K562 (cell line): ENCODE measurements at regions not wholly inside any gene's neighbourhood (a gene's known extent, or its start where the extent isn't known, plus 50 kb on each side); places are given as distances from the start of the nearest gene placed in this dataset.
A peak's percentile ranks its signal among the peaks of the same experiment; 100 is the strongest.

ENCODE experiments used
- ATAC-seq: fragments of 200-7000 bp; cut with Tn5 transposase; 3 replicates; pipeline ENCODE4 v1.9.1; 2020; ENCODE audit warnings: moderate library complexity
- BruUV-seq: library from RNA; stranded (reverse); fragments of 400-500 nt; replicated peaks from 2 replicates; lab custom pipeline; 2021; lab: Mats Ljungman, UMichigan
- CTCF ChIA-PET: fragments of 300-600 bp; formaldehyde crosslinking; extraction: SDS; loops from one replicate; lab custom pipeline; 2021; ENCODE audit warnings: low intra/inter-chr PET ratio; lab: Yijun Ruan, JAX
- POLR2A ChIA-PET: fragments of 300-600, 350-650 bp; sonication (Branson Sonifier 250); formaldehyde crosslinking; extraction: SDS; loops from one replicate; lab custom pipeline; 2021; ENCODE audit warnings: antibody characterized with exemption, inconsistent platforms; lab: Yijun Ruan, JAX
- DNase-seq, 4 experiments: peaks; one replicate each; pipeline versions ENCODE4 v3.0.0 to v3.0.0-alpha.2; 2011 to 2018; ENCODE audit warnings: low spot score in 3 of 4, mixed read lengths in 3 of 4; ENCODE audit errors: extremely low read depth in 1 of 4
- FAIRE-seq: peaks from 2 replicates; lab custom pipeline; 2011; peaks lifted over from hg19 to GRCh38; lab: Jason Lieb, UNC
- H2AFZ ChIP-seq: 2 replicates; pipeline ENCODE4 v1.6.0; 2011; ENCODE audit warnings: low read depth, low read length, control low read depth, inconsistent platforms
- H3K27ac ChIP-seq: fragments of 200-600 bp; 3 replicates; pipeline ENCODE4 v1.8.0; 2011; ENCODE audit warnings: low read depth, mild to moderate bottlenecking, control low read depth, inconsistent platforms, low read length, moderate library complexity, mixed read lengths; ENCODE audit errors: extremely low read depth
- H3K27me3 ChIP-seq, 2 experiments: fragments of 300-600 bp in 1 of 2; 2 replicates in 1 of 2; 3 replicates in 1 of 2; pipeline versions ENCODE4 v1.6.0 to v1.8.0; 2011; ENCODE audit warnings: inconsistent platforms in 2 of 2, low read length in 2 of 2, mild to moderate bottlenecking in 1 of 2, mixed read lengths in 1 of 2, moderate library complexity in 1 of 2; ENCODE audit not compliant: control insufficient read depth in 2 of 2, insufficient read depth in 2 of 2
- H3K36me3 ChIP-seq: fragments of 300-600 bp; 3 replicates; pipeline ENCODE4 v1.8.0; 2011; ENCODE audit warnings: mild to moderate bottlenecking, low read length, inconsistent platforms; ENCODE audit not compliant: control insufficient read depth, insufficient read depth
- H3K4me1 ChIP-seq, 2 experiments: fragments of 200-600 bp in 1 of 2; replicated peaks in 1 of 2; 2 replicates in 1 of 2; 3 replicates in 1 of 2; pipeline versions ENCODE4 v1.5.1 to v1.8.0; 2011; ENCODE audit warnings: inconsistent platforms in 2 of 2, low read length in 2 of 2, mild to moderate bottlenecking in 1 of 2, mixed read lengths in 1 of 2, moderate library complexity in 1 of 2; ENCODE audit not compliant: control insufficient read depth in 2 of 2, insufficient read depth in 2 of 2
- H3K4me2 ChIP-seq: 2 replicates; pipeline ENCODE4 v1.6.1; 2011; ENCODE audit warnings: low read length, control low read depth, inconsistent platforms, mixed read lengths; ENCODE audit not compliant: insufficient read depth
- H3K4me3 ChIP-seq: fragments of 200-600 bp; sonication (generic), shearing (Covaris generic); 2 replicates; pipeline ENCODE4 v1.5.1; 2016; ENCODE audit warnings: control low read depth, inconsistent platforms
- H3K79me2 ChIP-seq: fragments of 200-600 bp; 3 replicates; pipeline ENCODE4 v1.8.0; 2011; ENCODE audit warnings: low read length, inconsistent platforms; ENCODE audit not compliant: control insufficient read depth, insufficient read depth
- H3K9ac ChIP-seq, 2 experiments: 2 replicates each; pipeline versions ENCODE4 v1.6.0 to v1.6.1; 2011; ENCODE audit warnings: low read depth in 2 of 2, low read length in 2 of 2, control low read depth in 1 of 2, inconsistent platforms in 1 of 2, mild to moderate bottlenecking in 1 of 2, mixed read lengths in 1 of 2; ENCODE audit not compliant: insufficient read depth in 1 of 2
- H3K9me1 ChIP-seq: one replicate; pipeline ENCODE4 v1.6.0; 2011; ENCODE audit warnings: inconsistent platforms, mild to moderate bottlenecking, low read length, moderate library complexity; ENCODE audit not compliant: control insufficient read depth, insufficient read depth
- H3K9me3 ChIP-seq: replicated peaks from 2 replicates; pipeline ENCODE4 v1.5.1; 2011; ENCODE audit warnings: low read depth, low read length, inconsistent platforms; ENCODE audit not compliant: control insufficient read depth, insufficient read depth
- H4K20me1 ChIP-seq: replicated peaks from 2 replicates; pipeline ENCODE4 v1.6.1; 2011; ENCODE audit warnings: low read length, inconsistent platforms, mixed read lengths; ENCODE audit not compliant: control insufficient read depth, insufficient read depth
- CHD1 ChIP-seq: fragments of 200-600 bp; sonication (generic); IDR thresholded peaks from one replicate; pipeline ENCODE4 v1.6.1; 2012; ENCODE audit warnings: mild to moderate bottlenecking, moderate library complexity, low read length, inconsistent platforms
- FIP1L1 ChIP-seq: fragments of 200-400 bp; formaldehyde crosslinking; IDR thresholded peaks from 2 replicates; pipeline ENCODE4 v1.6.1; 2018; ENCODE audit warnings: mild to moderate bottlenecking, low read depth, low read length; ENCODE audit not compliant: poor library complexity, severe bottlenecking
- GTF2E2 ChIP-seq: fragments of 200-800 bp; sonication (Bioruptor generic); IDR thresholded peaks from 2 replicates; pipeline ENCODE4 v1.6.1; 2016; ENCODE audit warnings: missing genetic modification characterization, missing compliant biosample characterization
- HDAC8 ChIP-seq: fragments of 450-650 bp; IDR thresholded peaks from 2 replicates; pipeline ENCODE4 v1.6.1; 2016; ENCODE audit warnings: mild to moderate bottlenecking, missing genetic modification characterization, moderate library complexity, missing compliant biosample characterization
- LCOR ChIP-seq: sonication (generic); formaldehyde crosslinking; IDR thresholded peaks from 2 replicates; pipeline ENCODE4 v1.8.0; 2022; ENCODE audit warnings: mild to moderate bottlenecking, missing genetic modification reagents
- PHF8 ChIP-seq: fragments of 200-600 bp; sonication (generic); IDR thresholded peaks from 2 replicates; pipeline ENCODE4 v1.6.1; 2012; ENCODE audit warnings: mixed run types, mild to moderate bottlenecking, inconsistent platforms, low read length, moderate library complexity, borderline replicate concordance
- SAP30 ChIP-seq: fragments of 200-600 bp; sonication (generic); IDR thresholded peaks from 2 replicates; pipeline ENCODE4 v1.6.1; 2012; ENCODE audit warnings: borderline replicate concordance, low read depth, mild to moderate bottlenecking, moderate library complexity, low read length, control low read depth, inconsistent platforms; ENCODE audit not compliant: insufficient read depth, poor library complexity, severe bottlenecking
- SMARCB1 ChIP-seq: IDR thresholded peaks from 2 replicates; pipeline ENCODE4 v1.6.1; 2011; ENCODE audit warnings: improper control_type of control experiment, low read depth; ENCODE audit not compliant: insufficient read length
- TCFL5 ChIP-seq: fragments of 250-450 bp; sonication (Bioruptor Pico); conservative IDR thresholded peaks from 2 replicates; pipeline ENCODE4 v1.6.1; 2021; ENCODE audit warnings: mild to moderate bottlenecking, moderate library complexity, matching md5 sums
- ZNF639 ChIP-seq, 2 experiments: fragments of 200-800 bp in 1 of 2; sonication (Bioruptor generic) in 1 of 2; sonication (generic) in 1 of 2; formaldehyde crosslinking in 1 of 2; IDR thresholded peaks in 1 of 2; conservative IDR thresholded peaks in 1 of 2; 2 replicates each; pipeline versions ENCODE4 v1.5.0 to v1.6.1; 2016 to 2020; ENCODE audit warnings: missing compliant biosample characterization in 1 of 2, missing genetic modification characterization in 1 of 2, missing genetic modification reagents in 1 of 2
- WGBS: fragments of 100-300 bp; shearing (Covaris generic); methylation state at CpG from one replicate; pipeline ENCODE4 v1.1.6; 2016; ENCODE audit warnings: low coverage, mixed read lengths; ENCODE audit not compliant: insufficient coverage; ENCODE audit errors: missing lambda C conversion rate; 5-methylcytosine and 5-hydroxymethylcytosine counted together
- in situ Hi-C: fragments of 300-500 bp; cut with MboI; formaldehyde crosslinking; loops from 4 replicates; pipeline ENCODE4 v1.15.0; 2018; ENCODE audit warnings: inconsistent platforms, mixed read lengths
- intact Hi-C: fragments of 100-400 bp; cut with micrococcal nuclease; formaldehyde crosslinking; loops from 2 replicates; pipeline ENCODE4 v1.14.2; 2022
- TF ChIP-seq, protein P1 (sequence below): fragments of 250-450 bp; sonication (Bioruptor Pico); IDR thresholded peaks from 2 replicates; pipeline ENCODE4 v1.8.0; 2021; ENCODE audit warnings: moderate library complexity, mild to moderate bottlenecking, inconsistent platforms
- TF ChIP-seq, protein P2 (sequence below): fragments of 450-650 bp; IDR thresholded peaks from 2 replicates; pipeline ENCODE4 v1.6.1; 2017; ENCODE audit warnings: antibody characterized with exemption, mild to moderate bottlenecking
- TF ChIP-seq, protein P3 (sequence below): fragments of 450-650 bp; IDR thresholded peaks from 2 replicates; pipeline ENCODE4 v1.6.1; 2016; ENCODE audit warnings: antibody characterized with exemption

DNA sequence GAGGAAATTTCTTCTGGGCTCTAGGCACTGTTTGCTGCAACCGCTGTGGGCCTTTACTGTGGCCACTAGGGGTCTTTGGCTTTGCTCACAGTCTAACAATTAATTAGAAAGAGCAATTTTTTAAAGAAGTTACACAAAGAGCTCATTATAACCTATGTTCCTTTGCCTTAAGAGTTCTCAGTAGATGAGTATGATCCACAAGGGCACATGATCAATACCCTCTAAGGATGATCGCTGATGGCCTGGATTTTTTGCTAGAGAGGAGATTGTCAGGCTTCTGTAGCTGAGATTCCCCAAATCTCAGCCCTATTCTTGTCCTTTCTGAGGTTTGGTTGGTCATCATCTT, 80.8 kb upstream of the RHOBTB1 start:
- Histone ChIP-seq H2AFZ (no peak overlapping the region), H3K27ac (no peak overlapping the region), H3K4me2 (no peak overlapping the region), H3K36me3 (no peaks in the 10 kb centered on the region), H3K79me2 (no peaks in the 10 kb centered on the region), H3K27me3 (peaks cover 0 to 4% of the 10 kb centered on the region in 2 experiments; a peak in 2 of 5 replicates), H4K20me1 (no peaks in the 10 kb centered on the region), H3K4me1 (no peaks in the 10 kb centered on the region), H3K4me3 (no peak overlapping the region), H3K9ac (no peak overlapping the region), H3K9me3 (no peaks in the 10 kb centered on the region), H3K9me1 (no peaks in the 10 kb centered on the region)
- ChIA-PET CTCF (no interaction called here), POLR2A (no interaction called here)
- FAIRE-seq (peak; percentile 81), DNase-seq (peak; percentile 31 to 44 (median 36)), ATAC-seq (peak; percentile 84)
- in situ Hi-C loops (no loop called here), intact Hi-C loops (no loop called here)
- BruUV-seq, result no TSS peak
- WGBS, result 5% methylated on average over 2 of the region's 2 CpGs
- TF ChIP-seq TCFL5 (CRISPR knock-in tag) (no peak), LCOR (CRISPR knock-in tag) (no peak), SMARCB1 (no peak), ZNF639 (CRISPR knock-in tag; conservative IDR thresholded peaks at IDR 0.05 in 1 of 2, IDR thresholded peaks at IDR 0.05 in 1 of 2) (no peak), SAP30 (no peak), GTF2E2 (tag) (no peak), FIP1L1 (no peak), HDAC8 (tag) (no peak), PHF8 (no peak), CHD1 (no peak)
- TF ChIP-seq, protein P1, sequence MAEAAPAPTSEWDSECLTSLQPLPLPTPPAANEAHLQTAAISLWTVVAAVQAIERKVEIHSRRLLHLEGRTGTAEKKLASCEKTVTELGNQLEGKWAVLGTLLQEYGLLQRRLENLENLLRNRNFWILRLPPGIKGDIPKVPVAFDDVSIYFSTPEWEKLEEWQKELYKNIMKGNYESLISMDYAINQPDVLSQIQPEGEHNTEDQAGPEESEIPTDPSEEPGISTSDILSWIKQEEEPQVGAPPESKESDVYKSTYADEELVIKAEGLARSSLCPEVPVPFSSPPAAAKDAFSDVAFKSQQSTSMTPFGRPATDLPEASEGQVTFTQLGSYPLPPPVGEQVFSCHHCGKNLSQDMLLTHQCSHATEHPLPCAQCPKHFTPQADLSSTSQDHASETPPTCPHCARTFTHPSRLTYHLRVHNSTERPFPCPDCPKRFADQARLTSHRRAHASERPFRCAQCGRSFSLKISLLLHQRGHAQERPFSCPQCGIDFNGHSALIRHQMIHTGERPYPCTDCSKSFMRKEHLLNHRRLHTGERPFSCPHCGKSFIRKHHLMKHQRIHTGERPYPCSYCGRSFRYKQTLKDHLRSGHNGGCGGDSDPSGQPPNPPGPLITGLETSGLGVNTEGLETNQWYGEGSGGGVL (CRISPR knock-in tag), result no peak
- TF ChIP-seq, protein P2, sequence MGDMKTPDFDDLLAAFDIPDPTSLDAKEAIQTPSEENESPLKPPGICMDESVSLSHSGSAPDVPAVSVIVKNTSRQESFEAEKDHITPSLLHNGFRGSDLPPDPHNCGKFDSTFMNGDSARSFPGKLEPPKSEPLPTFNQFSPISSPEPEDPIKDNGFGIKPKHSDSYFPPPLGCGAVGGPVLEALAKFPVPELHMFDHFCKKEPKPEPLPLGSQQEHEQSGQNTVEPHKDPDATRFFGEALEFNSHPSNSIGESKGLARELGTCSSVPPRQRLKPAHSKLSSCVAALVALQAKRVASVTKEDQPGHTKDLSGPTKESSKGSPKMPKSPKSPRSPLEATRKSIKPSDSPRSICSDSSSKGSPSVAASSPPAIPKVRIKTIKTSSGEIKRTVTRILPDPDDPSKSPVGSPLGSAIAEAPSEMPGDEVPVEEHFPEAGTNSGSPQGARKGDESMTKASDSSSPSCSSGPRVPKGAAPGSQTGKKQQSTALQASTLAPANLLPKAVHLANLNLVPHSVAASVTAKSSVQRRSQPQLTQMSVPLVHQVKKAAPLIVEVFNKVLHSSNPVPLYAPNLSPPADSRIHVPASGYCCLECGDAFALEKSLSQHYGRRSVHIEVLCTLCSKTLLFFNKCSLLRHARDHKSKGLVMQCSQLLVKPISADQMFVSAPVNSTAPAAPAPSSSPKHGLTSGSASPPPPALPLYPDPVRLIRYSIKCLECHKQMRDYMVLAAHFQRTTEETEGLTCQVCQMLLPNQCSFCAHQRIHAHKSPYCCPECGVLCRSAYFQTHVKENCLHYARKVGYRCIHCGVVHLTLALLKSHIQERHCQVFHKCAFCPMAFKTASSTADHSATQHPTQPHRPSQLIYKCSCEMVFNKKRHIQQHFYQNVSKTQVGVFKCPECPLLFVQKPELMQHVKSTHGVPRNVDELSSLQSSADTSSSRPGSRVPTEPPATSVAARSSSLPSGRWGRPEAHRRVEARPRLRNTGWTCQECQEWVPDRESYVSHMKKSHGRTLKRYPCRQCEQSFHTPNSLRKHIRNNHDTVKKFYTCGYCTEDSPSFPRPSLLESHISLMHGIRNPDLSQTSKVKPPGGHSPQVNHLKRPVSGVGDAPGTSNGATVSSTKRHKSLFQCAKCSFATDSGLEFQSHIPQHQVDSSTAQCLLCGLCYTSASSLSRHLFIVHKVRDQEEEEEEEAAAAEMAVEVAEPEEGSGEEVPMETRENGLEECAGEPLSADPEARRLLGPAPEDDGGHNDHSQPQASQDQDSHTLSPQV, result no peak
- TF ChIP-seq, protein P3, sequence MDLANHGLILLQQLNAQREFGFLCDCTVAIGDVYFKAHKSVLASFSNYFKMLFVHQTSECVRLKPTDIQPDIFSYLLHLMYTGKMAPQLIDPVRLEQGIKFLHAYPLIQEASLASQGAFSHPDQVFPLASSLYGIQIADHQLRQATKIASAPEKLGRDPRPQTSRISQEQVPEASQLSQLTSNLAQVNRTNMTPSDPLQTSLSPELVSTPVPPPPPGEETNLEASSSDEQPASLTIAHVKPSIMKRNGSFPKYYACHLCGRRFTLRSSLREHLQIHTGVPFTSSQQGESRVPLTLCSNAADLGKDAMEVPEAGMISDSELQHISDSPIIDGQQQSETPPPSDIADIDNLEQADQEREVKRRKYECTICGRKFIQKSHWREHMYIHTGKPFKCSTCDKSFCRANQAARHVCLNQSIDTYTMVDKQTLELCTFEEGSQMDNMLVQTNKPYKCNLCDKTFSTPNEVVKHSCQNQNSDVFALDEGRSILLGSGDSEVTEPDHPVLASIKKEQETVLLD, result no peak
